PC-3 (cell line): ENCODE measurements at regions not wholly inside any gene's neighbourhood (a gene's known extent, or its start where the extent isn't known, plus 50 kb on each side); places are given as distances from the start of the nearest gene placed in this dataset.

Source experiments
- CTCF ChIP-seq: fragments of 300-600 bp; sonication (generic); conservative IDR thresholded peaks from 2 replicates; pipeline ENCODE4 v1.5.1; 2017; ENCODE audit warnings: antibody characterized with exemption, low read depth, mild to moderate bottlenecking, low read length
- EZH2 ChIP-seq: fragments of 300-600 bp; sonication (generic); IDR thresholded peaks from one replicate; pipeline ENCODE4 v1.6.1; 2017; ENCODE audit warnings: antibody characterized with exemption, mild to moderate bottlenecking, low read length; ENCODE audit not compliant: unreplicated experiment
- EZH2phosphoT487 ChIP-seq: fragments of 300-600 bp; sonication (generic); IDR thresholded peaks from 2 replicates; pipeline ENCODE4 v1.6.1; 2018; ENCODE audit warnings: mild to moderate bottlenecking, antibody characterized with exemption, low read length, borderline replicate concordance

GRCh38 chr6:81553216-81553615 is 199.3 kb downstream of the TENT5A start:
- TF ChIP-seq EZH2: no peak
- TF ChIP-seq CTCF: no peak
- no peak for TF ChIP-seq EZH2phosphoT487
